Peyer's patch (tissue), 4 donors: ENCODE measurements at regions not wholly inside any gene's neighbourhood (a gene's known extent, or its start where the extent isn't known, plus 50 kb on each side); places are given as distances from the start of the nearest gene placed in this dataset.
"Not testable (repeated sequence)": the region's sequence is repeated elsewhere in the genome, so short reads cannot be mapped to it uniquely, and the experiment has no call there.

Source experiments
- DNase-seq, 3 donors: peaks; one replicate each; pipeline ENCODE4 v3.0.0-alpha.2; 2017 to 2019
- H3K27ac ChIP-seq, 4 donors: fragments of 200-600 bp; sonication (generic); one replicate each; pipeline ENCODE4 v1.5.1; 2016 to 2019
- H3K27me3 ChIP-seq, 2 donors: fragments of 200-600 bp; sonication (generic); one replicate each; pipeline ENCODE4 v1.5.1; 2019
- H3K36me3 ChIP-seq, 3 donors: fragments of 200-600 bp; sonication (generic); one replicate each; pipeline ENCODE4 v1.5.1; 2016 to 2019
- H3K4me1 ChIP-seq, 4 donors: fragments of 200-600 bp; sonication (generic); one replicate each; pipeline ENCODE4 v1.5.1; 2016 to 2019
- H3K4me3 ChIP-seq, 4 donors: fragments of 200-600 bp; sonication (generic); 1 replicate in 3 of 4; 2 replicates in 1 of 4; pipeline ENCODE4 v1.5.1; 2016 to 2019; ENCODE audit warnings: mild to moderate bottlenecking in 1 of 4
- H3K9me3 ChIP-seq, 4 donors: fragments of 200-600 bp; sonication (generic); one replicate each; pipeline ENCODE4 v1.5.1; 2016 to 2019; ENCODE audit warnings: mild to moderate bottlenecking in 1 of 4
- POLR2A ChIP-seq, 2 donors: fragments of 450-650 bp; IDR thresholded peaks; one replicate each; pipeline ENCODE4 v1.5.1; 2017; ENCODE audit warnings: antibody characterized with exemption in 2 of 2, mild to moderate bottlenecking in 2 of 2, moderate library complexity in 2 of 2
- TF ChIP-seq, protein P1 (sequence below), 6 experiments: fragments of 450-650 bp in 4 of 6; fragments of 200-600 bp in 2 of 6; sonication (generic) in 1 of 6; IDR thresholded peaks; one replicate each; pipeline ENCODE4 v1.5.1; 2017 to 2019; ENCODE audit warnings: antibody characterized with exemption in 6 of 6, mild to moderate bottlenecking in 3 of 6, moderate library complexity in 1 of 6

DNA sequence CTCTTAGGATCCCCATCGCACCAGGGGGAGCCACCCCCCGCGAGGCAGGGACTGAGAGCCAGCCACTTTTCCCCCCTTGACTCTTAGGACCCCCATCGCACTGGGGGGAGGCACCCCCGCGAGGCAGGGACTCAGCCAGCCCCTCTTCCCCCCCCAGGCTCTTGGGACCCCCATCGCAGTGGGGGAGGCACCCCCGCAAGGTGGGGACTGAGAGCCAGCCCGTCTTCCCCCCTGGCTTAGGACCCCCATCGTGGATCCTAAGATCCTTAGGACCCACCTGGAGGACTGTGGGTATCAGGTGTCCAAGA is 365.2 kb upstream of the SPRY2 start:
- no peaks in the 10 kb centered on the region for H3K9me3 ChIP-seq
- TF ChIP-seq, protein P1, sequence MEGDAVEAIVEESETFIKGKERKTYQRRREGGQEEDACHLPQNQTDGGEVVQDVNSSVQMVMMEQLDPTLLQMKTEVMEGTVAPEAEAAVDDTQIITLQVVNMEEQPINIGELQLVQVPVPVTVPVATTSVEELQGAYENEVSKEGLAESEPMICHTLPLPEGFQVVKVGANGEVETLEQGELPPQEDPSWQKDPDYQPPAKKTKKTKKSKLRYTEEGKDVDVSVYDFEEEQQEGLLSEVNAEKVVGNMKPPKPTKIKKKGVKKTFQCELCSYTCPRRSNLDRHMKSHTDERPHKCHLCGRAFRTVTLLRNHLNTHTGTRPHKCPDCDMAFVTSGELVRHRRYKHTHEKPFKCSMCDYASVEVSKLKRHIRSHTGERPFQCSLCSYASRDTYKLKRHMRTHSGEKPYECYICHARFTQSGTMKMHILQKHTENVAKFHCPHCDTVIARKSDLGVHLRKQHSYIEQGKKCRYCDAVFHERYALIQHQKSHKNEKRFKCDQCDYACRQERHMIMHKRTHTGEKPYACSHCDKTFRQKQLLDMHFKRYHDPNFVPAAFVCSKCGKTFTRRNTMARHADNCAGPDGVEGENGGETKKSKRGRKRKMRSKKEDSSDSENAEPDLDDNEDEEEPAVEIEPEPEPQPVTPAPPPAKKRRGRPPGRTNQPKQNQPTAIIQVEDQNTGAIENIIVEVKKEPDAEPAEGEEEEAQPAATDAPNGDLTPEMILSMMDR (IDR thresholded peaks at IDR 0.05): no peak
- no peak for TF ChIP-seq POLR2A (IDR thresholded peaks at IDR 0.05)
- no peak overlapping the region for H3K27ac ChIP-seq
- DNase-seq: no peak
- no peaks in the 10 kb centered on the region for H3K27me3 ChIP-seq
- no peaks in the 10 kb centered on the region for H3K4me1 ChIP-seq
- H3K36me3 ChIP-seq: no peaks in the 10 kb centered on the region
- H3K4me3 ChIP-seq: no peak overlapping the region

DNA sequence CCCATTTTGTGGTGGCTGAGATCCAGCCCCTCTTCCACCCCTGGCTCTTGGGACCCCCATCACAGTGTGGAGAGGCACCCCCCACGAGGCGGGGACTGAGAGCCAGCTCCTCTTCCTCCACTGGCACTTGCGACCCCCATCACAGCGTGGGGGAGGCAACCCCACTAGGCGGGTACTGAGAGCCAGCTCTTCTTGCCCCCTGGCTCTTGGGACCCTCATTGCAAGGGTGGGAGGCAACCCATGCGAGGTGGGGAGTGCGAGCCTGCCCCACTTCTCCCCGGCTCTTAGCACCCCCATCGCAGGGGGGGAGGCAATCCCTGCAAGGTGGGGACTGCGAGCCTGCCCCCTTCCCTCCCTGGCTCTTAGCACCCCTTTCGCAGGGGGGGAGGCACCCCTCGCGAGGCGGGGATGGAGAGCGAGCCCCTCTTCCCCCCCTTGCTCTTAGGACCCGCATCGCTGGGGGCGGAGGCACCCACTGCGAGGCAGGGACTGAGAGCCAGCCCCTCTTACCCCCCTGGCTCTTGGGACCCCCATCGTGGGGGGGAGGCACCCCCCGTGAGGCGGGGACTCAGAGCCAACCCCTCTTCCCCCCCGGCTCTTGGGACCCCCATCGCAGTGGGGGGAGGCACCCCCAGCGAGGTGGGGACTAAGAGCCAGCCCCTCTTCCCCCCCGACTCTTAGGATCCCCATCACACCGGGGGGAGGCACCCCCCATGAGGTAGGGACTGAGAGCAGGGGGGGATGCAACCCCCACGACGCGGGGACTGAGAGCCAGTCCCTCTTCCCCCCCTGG is 364.6 kb upstream of the SPRY2 start:
- H3K9me3 ChIP-seq: no peaks in the 10 kb centered on the region
- no peaks in the 10 kb centered on the region for H3K4me1 ChIP-seq
- no peak overlapping the region for H3K4me3 ChIP-seq
- no peak for DNase-seq
- H3K36me3 ChIP-seq: no peaks in the 10 kb centered on the region
- TF ChIP-seq, protein P1 (IDR thresholded peaks at IDR 0.05): no peak
- TF ChIP-seq POLR2A (IDR thresholded peaks at IDR 0.05): no peak
- H3K27me3 ChIP-seq: no peaks in the 10 kb centered on the region
- no peak overlapping the region for H3K27ac ChIP-seq

DNA sequence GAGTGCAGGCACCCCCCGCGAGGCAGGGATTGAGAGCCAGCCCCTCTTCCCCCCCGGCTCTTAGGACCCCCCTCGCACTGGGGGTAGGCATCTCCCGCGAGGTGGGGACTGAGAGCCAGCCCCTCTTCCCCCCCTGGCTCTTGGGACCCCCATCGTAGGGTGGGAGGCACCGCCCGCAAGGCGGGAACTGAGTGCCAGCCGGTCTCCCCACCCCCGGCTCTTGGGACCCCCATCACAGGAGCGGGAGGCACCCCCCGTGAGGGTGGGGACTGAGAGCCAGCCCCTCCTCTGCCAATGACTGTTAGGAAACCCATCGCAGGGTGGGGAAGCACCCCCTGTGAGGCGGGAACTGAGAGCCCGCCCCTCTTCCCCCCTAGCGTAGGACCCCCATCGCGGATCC is 363.4 kb upstream of the SPRY2 start:
- Histone ChIP-seq H3K27me3 (no peaks in the 10 kb centered on the region), H3K36me3 (no peaks in the 10 kb centered on the region), H3K4me3 (no peak overlapping the region), H3K27ac (no peak overlapping the region), H3K9me3 (no peaks in the 10 kb centered on the region), H3K4me1 (no peaks in the 10 kb centered on the region)
- TF ChIP-seq, protein P1 (IDR thresholded peaks at IDR 0.05): no peak
- TF ChIP-seq POLR2A (IDR thresholded peaks at IDR 0.05): no peak
- no peak for DNase-seq

DNA sequence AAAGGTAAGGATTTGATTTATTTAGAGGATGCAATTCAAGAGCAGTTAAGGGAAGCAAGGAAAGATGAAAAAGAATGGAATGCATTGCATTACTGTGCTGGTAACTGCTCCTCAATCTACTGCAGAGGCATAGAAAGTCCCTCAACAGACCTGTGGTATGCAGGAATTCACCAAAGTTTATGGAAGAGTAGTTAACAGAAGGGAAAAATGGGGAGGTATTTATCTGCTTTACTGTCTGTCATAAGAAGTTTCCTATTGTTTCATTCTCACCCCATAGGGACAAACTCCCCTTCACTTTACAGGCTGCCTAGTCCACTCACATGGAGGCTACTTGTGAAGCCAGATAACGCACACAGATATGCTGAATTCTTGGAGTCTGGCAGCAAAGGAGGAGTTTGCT is 354.9 kb upstream of the SPRY2 start:
- Histone ChIP-seq H3K27ac (no peak overlapping the region), H3K4me1 (no peaks in the 10 kb centered on the region), H3K36me3 (no peaks in the 10 kb centered on the region), H3K9me3 (no peaks in the 10 kb centered on the region), H3K4me3 (no peak overlapping the region), H3K27me3 (no peaks in the 10 kb centered on the region)
- no peak for DNase-seq
- no peak for TF ChIP-seq POLR2A (IDR thresholded peaks at IDR 0.05)
- TF ChIP-seq, protein P1 (IDR thresholded peaks at IDR 0.05): no peak

DNA sequence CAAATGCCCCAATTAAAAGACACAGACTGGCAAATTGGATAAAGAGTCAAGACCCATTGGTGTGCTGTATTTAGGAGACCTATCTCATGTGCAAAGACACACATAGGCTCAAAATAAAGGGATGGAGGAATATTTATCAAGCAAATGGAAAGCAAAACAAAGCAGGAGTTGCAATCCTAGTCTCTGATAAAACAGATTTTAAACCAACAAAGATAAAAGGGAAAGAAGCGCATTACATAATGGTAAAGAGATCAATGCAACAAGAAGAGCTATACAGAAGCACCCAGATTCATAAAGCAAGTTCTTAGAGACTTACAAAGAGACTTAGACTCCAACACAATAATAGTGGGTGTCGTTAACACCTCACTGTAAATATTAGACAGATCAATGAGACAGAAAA is 350.9 kb upstream of the SPRY2 start:
- not testable (repeated sequence) for H3K9me3 ChIP-seq, H3K4me1 ChIP-seq, H3K27me3 ChIP-seq, H3K4me3 ChIP-seq, DNase-seq, H3K27ac ChIP-seq, H3K36me3 ChIP-seq

DNA sequence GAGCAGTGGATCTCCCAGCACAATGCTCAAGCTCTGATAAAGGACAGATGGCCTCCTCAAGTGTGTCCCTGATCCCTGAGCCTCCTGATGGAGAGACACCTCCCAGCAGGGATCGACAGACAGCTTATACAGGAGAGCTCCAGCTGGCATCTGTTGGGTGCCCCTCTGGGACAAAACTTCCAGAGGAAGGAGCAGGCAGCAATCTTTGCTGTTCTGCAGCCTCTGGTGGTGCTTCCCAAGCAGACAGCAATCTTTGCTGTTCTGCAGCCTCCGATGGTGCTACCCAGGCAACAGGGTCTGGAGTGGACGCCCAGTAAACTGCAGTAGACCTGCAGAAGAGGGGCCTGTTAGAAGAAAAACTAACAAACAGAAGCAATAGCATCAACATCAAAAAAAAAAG is 349.3 kb upstream of the SPRY2 start:
- DNase-seq: no peak
- Histone ChIP-seq H3K27me3 (no peaks in the 10 kb centered on the region), H3K27ac (no peak overlapping the region), H3K9me3 (no peaks in the 10 kb centered on the region), H3K36me3 (no peaks in the 10 kb centered on the region), H3K4me3 (no peak overlapping the region), H3K4me1 (no peaks in the 10 kb centered on the region)
- TF ChIP-seq POLR2A (IDR thresholded peaks at IDR 0.05): no peak
- TF ChIP-seq, protein P1 (IDR thresholded peaks at IDR 0.05): no peak
